Stimulated activated CD8-positive, alpha-beta memory T cell treated with anti-CD3 and anti-CD28 coated beads, Interleukin-15, amount 100 ng/mL, for 4 hours (primary cell): ENCODE measurements at regions not wholly inside any gene's neighbourhood (a gene's known extent, or its start where the extent isn't known, plus 50 kb on each side); places are given as distances from the start of the nearest gene placed in this dataset.

ENCODE experiments used
- DNase-seq, 2 donors: peaks; one replicate each; pipeline ENCODE4 v3.0.0-alpha.2; 2020; ENCODE audit warnings: low read depth in 2 of 2

DNA sequence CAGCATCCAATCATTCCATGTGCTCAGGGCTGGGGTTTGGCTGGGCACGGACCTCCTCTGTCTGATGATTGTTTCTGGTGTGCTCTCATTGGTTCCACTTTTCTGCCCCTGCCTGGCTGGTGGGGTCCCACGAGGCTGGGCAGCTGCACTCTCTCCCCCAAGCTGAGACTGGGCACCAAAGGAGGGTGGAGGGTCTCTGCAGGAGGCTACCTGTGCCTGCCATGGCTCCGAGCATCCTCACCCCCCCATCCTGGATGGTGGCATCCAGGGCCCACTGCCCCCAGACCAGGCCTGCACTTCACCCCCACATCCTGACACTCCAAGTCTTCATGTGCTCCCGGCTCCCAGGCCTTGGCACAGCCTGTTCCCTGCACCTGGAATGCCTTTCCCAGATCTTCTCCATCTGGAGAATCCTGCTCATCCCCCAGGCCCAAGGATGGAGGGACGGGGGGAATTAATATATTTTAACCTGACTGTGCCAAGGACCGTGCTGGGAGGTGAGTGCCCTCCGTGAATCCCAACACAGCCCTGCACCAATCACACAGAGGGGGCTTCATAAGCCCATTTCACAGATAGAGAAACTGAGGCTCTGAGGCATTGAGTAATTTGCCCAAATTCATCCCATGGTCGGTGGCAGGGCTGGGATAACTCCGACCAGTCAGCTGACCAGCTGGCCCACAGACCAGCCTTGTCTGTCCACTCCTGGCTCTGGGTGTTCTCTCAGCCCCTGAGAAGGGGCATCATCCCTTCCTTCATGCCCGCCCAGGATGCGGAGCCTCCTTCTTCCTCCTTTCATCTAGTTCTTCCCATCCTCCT is 403.4 kb downstream of the MATN1 start:
- DNase-seq, result no peak

DNA sequence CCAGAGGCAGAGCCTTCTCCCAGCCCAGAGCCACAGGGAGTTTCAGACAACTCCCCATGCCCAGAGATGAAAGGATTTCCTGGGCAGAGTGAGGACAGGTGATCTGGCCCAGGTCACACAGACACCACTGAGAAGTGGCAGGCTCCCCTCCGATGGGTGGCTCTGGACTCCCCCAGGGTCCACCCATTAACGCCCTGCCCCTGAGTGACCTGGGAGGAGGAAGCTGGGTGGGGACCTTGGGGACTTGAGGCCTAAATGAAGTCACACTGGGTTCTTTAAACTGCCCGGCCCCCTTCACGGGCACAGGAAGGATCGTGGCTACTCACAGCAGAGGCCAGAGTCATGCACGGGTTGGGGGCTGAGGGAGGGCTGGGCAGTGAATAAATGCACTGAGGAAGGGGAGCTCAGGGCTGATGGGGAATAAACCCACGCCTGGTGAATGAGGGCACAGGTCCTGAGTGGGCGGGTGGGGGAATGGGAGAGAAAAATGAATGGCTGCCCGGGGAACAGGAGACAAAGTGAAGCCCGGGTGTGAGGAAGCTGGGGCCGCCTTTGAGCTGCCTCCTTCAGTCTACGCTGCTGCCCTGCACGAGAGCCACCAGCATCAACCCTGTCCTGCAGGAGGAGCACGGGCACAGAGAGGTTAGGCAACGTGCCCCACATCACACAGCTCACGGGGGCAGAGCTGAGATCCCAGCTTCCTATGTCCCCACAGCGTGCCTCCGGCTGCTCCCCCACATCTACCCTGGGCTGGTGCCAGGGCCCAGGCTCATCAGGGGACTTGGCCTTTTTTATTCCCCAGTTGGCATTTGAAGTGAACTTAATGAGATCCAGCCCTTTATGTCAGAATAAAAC is 404.3 kb downstream of the MATN1 start:
- DNase-seq, result no peak

DNA sequence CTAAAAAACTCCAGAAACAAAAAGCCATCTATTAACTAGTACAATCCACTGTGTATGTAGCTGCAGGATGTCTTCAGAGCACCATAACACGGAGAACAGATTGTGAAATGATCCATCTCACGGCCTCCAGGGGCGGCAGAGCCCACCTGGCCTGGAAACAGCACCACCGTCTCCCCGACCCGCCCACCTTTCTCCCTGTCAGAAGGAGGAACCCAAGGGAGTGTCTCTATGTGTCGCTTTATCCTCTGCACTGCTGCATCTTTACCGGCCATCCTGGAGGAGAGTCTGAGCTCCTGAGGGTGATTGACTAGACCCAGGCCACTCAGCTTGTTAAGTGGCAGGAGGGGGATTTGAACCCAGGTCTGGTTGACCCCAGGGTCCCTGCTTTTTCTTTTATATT is 405.0 kb downstream of the MATN1 start:
- no peak for DNase-seq

DNA sequence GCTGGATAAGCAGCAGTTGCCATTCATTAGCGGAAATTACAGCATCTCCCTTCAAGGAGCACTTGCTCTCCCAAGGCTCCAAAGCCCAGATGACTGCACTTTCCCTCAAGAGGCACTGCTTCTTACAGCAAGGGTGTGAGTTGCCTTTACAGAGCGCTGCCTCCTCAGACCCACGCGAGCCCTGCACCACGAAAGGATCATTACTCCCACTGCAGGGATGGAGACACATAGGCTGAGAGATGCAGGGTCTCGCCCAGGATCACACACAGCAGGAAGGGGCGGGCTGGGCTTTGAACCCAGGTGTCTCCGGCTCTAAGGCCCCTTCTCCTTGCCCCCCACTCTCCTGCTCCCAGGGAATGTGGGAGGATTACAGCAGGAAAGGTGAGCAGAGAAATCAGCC is 405.5 kb downstream of the MATN1 start:
- DNase-seq, result no peak

DNA sequence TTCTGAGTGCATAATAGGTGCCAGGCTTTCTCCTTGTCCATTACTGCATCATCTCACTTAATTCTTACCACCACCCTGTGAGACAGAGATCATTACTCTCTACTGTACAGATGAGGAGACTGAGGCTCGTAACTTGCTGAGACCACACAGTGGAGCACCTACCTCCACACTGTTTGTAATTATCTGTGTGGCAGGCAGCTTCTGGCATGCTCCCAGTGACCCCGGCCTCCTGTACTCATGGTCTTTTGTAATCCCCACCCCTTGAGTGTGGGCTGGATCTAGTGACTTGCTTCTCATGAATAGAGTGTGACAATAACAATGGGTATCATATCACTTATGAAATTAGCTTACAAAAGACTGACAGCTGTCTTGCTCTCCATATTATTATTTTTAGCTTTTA is 407.3 kb downstream of the MATN1 start:
- no peak for DNase-seq

DNA sequence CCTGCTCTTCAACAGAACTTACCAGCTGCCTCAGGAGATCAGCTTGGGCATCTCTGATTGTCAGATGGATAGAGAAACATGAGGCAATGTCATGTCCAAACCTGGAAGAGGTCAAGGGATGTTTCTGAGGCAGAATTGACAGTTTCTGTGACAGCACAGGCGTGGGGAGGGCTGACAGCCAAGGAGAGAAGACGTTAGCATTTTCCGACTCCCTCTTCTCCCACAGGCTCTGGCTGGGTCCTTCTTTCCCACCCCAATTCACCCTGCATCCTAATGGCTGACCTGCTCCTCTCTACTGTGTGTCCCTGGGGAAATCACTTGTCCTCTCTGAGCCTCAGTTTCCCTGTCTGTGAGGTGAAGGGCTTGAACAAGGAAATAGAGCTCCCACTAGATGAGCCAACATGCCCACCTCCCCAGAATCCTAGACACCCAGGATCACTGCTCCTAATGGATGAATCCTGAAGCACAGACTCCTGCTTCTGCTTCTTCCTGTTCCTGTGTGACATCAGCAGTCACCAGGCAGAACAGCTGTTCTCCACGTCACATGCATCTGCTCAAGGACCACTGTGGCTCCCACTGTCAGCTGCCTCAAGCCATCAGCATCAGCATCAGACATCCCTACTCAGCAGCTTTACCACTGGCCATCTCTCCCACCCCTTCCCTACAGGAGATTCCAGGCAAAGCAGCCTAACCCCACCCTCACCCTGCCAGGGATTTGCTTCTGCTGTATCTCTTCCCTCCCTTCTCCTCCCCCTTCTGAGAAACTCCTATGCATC is 408.0 kb downstream of the MATN1 start:
- no peak for DNase-seq

DNA sequence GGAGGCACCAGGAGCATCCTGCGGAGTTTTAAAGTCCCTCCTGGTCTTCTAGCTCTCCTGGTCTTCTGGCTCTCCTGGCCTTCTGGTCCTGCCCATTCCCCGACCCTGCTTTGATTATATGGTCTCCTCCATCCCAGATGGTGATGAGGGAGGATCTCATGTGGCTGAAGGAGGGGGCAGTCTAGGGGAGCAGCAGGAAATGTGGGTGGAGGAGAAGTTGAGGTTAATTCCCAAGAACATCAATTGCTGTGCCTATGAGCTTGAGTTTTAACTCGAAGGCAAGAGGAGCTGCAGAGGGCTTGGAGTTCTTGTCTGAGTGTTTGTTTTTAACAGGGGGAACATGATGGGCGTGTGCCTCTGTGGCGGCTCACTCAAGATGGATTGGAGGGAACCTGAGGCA is 408.8 kb downstream of the MATN1 start:
- DNase-seq, result no peak

DNA sequence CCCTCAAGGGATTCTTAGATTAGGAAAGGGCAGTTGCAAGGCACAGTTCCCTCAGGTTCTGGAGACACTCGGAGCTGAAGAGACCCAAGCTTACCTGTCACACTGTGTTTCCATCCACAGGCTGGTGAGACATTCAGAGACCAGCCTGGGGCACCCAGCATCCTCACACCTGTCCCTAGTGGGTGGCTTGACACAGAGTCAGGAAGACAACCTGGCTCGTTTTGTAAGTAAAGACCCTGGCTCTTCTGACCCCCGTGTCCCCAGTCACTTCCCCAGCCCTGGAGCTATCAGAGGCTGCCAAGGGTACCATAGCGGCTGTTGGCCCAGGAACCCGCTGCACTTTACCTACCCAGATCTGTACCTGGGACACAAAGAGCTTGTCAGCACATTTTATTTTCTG is 409.8 kb downstream of the MATN1 start:
- DNase-seq, result no peak

DNA sequence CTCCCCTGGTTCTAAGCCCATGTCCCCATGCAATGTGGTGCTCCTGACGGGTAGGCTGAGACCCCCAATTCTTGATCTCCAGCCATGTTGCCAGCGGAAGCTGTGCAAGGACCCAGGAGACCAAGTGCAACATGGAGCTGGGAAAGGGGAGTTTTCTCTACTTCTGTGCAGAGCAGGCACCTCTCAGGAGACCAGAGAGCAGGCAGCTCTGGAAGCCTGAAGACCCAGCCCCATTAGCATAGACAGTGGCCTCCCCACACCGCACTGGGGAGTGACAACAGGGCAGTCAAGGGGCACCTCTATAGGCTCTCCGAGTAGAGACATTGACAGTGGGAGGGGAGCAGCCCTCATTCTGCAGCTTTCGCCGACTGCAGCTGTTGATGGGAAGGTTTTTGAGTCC is 410.2 kb downstream of the MATN1 start:
- DNase-seq, result no peak

DNA sequence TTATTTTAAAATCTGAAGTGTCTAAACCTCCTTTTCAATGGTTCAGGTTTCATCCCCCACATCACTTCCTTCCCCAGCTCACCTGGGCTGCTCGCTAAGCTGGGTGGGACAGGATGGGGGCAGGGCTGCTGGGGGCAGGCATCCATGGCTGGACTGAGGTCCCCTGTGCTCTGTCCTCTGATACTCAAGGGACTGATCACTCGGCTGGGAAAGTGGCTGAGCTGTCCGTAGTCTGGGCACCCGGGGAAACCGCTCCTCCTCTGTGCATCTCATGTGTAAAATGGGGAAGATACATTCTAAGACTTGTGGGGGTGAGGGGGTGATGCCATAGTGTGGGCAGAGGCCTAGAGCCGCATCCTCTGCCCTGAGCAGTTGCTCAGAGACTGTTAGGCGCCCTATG is 411.2 kb downstream of the MATN1 start:
- DNase-seq, result no peak

DNA sequence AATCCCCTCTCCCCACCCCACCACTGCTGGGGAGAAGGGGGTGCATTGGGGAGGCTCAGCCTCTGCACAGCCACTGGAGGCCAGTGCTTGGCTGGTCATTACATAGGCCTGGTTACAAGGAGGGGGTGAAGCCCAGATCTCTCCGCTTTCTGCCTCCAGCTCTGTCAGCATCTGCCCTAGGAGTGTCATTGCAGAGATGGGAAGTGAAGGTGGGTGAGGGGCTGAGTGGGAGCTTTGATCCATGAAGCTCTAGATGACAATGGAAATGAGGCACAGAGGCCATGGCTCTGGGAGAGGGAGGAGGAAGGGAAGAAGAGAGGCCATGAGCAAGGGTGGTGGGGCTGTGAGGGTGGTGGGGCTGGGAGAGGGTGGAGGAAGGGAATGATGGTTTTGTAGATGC is 411.6 kb downstream of the MATN1 start:
- no peak for DNase-seq

DNA sequence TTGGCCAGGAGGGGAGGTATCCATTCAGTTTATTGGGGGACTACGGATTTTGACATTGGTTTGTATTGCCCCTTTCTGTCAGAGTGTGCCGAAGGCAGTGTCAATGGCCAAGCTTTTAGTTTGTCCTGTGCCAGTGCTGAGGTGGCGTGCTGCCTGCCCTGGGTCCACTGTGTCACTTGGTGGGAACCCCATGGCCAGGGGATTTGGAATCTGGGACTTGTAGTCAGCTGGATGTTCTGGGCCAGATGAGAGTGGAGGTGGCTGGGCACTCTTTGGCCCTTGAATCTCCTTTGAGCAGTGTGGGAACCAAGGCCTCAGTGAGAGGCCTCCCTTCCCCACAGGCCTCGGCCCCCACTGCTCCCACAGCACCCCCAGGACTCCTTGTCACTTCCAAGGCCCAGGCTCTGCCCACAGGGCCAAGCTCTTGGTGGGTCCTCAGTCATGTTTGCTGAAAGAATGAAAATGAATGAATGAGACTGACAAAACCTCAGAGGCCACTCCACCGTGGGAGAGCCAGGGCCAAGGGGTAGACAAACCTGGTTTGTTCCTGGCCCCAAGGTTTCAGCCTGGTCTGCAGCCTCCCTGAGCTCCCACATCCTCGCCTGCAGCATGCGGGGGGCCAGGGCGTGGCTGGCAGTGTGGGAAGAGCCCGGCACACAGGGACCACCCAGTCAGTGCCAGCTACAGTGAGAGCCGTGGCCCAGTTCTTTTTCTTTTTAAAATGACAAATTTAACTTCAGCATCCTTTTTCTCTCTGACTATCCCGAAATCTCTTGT is 412.2 kb downstream of the MATN1 start:
- DNase-seq, result no peak

DNA sequence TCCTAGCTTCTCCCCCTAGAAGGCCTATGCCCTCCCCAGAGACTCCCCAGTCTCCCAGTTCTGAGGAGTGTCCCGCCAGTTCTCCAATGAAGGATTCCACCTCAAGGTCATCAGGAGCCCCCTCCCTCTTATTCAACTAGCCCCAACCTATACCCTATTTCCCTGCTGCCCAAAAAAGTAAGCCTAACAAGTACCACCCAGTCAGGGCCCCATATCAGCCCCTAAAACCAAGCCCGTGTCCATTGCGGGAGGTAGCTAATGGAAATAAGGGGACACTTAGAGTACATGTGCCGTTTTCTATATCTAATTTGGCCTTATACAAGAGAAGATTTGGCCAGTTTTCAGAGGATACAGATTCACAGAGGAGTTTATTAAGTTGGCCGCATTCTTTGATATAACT is 416.2 kb downstream of the MATN1 start:
- no peak for DNase-seq

DNA sequence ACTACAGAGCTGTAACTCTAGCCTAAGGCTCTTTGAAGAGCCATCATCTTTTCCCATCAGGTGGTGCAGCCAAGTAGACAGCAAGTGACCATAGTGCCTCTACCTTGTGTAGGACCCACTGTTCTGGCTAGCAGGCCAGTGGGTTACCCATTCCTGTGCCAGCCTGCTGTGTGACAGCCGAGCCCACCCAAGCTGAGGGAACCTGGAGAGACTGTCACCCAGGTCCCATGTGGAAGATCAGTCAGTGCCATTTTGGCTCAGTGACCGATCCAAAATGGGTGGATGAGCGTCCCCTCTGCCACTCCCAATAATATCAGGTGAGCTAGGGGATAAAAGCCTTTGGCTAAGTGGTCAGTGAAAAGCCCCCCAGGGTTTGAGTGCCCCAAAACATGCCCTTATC is 417.9 kb downstream of the MATN1 start:
- DNase-seq, result no peak

DNA sequence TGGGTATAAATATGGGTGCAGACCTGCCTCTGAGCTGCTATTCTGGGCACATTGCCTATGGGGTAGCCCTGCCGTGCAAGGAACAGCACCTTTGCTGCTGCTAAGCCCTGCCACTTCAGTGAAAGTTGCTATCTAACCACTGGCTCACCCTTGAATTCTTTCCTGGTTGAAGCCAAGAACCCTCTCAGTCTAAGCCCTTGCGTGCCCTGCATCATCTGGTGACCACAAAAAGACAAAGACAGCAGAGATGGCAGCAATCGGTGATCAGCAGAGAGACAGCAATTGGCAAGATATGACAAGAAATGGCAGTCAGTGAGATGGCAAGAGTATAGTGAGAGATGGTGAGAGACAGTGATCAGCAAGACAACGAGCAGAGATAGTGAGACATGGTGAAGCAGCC is 418.3 kb downstream of the MATN1 start:
- DNase-seq, result no peak

DNA sequence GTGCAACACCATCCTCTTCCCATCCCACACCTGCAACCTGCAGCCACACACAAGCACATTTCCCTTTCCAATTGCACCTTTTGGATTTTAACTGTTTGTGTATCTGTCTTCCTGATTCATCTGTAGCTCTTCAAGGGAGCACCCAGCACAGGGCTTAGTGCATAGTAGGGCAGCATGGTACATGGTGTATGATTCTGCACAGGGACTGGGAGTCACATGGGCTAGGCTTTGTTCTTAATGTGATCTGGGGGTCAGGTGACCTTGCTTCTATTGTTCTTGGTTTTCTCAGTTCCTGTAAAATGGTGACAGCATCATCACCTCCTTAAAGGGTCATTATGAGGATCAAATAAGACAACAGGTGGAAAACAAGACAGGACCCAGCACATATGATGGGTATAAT is 419.3 kb downstream of the MATN1 start:
- DNase-seq, result no peak

DNA sequence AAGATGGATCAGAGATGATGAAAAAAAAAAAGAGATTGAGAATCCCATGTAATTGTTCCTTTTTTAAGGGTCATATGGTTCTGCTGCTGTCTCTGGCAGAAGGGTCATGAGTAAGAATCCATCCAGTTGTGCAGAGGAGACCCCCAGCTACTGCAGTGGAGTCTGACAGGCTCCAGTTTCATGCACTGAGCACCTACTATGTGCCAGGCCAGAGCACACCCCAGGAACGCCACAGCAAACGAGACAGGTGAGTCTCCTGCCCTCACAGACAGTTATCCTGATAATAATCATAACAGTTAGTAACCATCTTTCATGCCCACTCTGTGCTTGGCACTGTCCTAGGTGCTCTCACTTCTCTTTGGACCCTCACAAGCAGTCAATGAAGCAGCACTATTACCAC is 420.0 kb downstream of the MATN1 start:
- no peak for DNase-seq

DNA sequence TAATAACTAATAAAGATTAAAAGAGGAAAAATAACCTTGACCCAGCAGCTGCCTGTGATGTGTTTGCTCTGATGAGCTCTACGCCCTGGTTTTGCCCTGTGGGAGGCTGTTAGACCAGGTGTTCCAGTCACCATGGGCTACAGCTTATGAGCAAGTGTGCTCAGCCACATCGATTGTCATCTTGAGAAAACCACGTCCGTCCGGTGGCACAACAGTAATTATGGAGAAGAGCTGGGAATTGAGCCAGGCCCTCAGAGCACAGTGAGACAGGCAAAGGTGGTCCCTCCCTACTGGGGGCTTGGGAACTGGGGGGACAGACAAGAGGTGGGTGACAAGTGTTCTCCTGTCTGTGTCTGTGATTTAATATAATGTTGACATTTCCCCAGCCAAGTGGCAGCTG is 420.5 kb downstream of the MATN1 start:
- DNase-seq, result no peak

DNA sequence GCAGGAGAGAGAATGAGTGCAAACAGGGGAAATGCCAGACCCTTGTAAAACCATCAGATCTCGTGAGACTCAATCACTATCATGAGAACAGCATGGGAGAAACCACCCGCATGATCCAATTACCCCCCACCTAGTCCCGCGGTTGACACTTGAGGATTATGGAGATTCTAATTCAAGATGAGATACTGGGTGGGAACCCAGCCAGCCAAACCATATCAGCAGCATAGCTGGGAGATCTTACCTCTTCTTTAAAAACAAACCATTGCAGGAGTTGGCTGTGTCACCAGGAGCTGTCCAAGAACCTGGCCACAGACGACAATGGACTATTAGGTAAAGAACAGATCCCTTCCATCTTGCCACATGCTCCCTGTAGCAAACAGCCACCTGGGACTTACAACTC is 422.7 kb downstream of the MATN1 start:
- DNase-seq, result no peak

DNA sequence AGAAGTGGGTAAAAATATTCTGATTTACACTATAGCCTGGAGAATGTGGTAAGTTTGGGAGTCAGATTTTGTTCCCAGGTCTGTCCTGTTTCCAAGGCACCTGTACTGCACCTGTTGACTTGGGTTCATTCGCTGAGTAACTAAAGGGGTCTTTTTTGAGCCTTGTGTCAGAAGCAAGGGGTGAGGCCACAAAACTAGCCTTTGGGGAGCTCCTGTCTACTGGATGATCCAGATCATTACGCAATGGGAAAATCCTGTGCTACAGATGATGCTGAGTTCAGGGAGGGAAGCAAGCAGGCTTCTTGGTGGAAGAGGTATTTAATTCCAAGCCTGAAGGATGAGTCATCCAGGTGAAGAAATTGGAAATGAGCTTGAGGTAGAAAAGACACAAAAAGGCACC is 424.0 kb downstream of the MATN1 start:
- no peak for DNase-seq

DNA sequence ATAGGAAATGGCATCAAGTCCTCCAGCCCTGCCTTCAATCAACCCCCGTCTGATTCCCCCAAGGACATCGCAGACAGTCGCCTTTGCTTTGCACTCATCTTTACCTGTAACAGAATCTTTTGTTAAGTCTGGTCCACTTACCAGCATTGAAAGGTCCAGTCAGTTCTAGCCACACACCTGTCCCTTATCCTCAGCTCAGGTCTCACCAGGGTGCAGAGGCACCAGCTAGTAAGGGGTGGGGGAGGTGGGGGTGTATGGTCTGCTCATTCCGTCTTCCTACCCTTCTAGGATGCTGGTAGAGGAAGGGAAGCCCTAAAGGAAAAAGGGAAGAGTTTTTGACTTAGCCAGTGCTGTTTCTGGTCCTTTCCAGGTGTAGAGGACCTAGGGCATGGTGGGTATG is 427.7 kb downstream of the MATN1 start:
- DNase-seq, result no peak

DNA sequence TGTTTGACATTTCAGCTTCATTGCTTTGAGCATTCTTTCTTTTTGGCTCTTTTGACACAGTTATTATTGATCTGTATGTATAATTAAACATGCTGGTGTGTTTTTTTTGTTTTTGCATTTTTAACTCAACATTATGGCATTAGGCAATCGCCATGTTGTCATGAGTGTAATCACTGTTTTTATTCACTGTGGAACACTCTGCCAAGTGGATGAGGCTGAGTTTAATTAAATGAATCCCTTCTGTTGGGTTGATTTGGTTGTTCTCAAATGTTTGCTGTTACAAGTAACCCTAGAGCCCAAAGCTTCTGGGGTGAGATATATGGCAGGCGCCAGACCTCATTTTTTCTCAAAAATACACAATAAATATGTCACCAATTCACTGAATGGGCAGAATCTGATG is 428.1 kb downstream of the MATN1 start:
- no peak for DNase-seq
